ENCODE measurements at regions not wholly inside any gene's neighbourhood (a gene's known extent, or its start where the extent isn't known, plus 50 kb on each side); places are given as distances from the start of the nearest gene placed in this dataset.

GRCh38 chr9:1125741-1126140 lies 75.6 kb downstream of the DMRT2 start:
- no peak for TF ChIP-seq CTCF (conservative IDR thresholded peaks at IDR 0.05 in 1 of 2, IDR thresholded peaks at IDR 0.05 in 1 of 2; ENCODE audit: low read depth in 1 of 2, low read length in 2 of 2)
- TF ChIP-seq EZH2 (IDR thresholded peaks at IDR 0.05; ENCODE audit: low read length, missing control alignments), result no peak

Data from fibroblast of lung (primary cell).